AG04450 (cell line): ENCODE measurements at regions not wholly inside any gene's neighbourhood (a gene's known extent, or its start where the extent isn't known, plus 50 kb on each side); places are given as distances from the start of the nearest gene placed in this dataset.

ENCODE experiments used
- CTCF ChIA-PET: fragments of 300-600, 350-600 bp; formaldehyde crosslinking; extraction: SDS; loops from one replicate; lab custom pipeline; 2022; ENCODE audit warnings: antibody characterized with exemption, inconsistent platforms; lab: Charles Lee
- POLR2A ChIA-PET: fragments of 350-600 bp; formaldehyde crosslinking; extraction: SDS; loops from one replicate; lab custom pipeline; 2021; ENCODE audit warnings: antibody characterized with exemption, inconsistent platforms; lab: Yijun Ruan, JAX
- DNase-seq: peaks from one replicate; pipeline ENCODE4 v3.0.0-alpha.2; 2011; ENCODE audit warnings: low read depth, low spot score
- H3K27ac ChIP-seq: one replicate; pipeline ENCODE4 v1.5.1; 2012; ENCODE audit warnings: low read depth, low read length, control low read depth
- H3K27me3 ChIP-seq: one replicate; pipeline ENCODE4 v1.6.0; 2012; ENCODE audit warnings: low read length; ENCODE audit not compliant: control insufficient read depth, insufficient read depth
- H3K4me3 ChIP-seq: 2 replicates; pipeline ENCODE4 v1.5.1; 2011; ENCODE audit warnings: mild to moderate bottlenecking, low read depth, low read length, control low read depth
- H3K9me3 ChIP-seq: 2 replicates; pipeline ENCODE4 v1.5.1; 2012; ENCODE audit warnings: low read length; ENCODE audit not compliant: control insufficient read depth, insufficient read depth
- TF ChIP-seq, protein P1 (sequence below): IDR thresholded peaks from 2 replicates; pipeline ENCODE4 v1.5.1; 2011; ENCODE audit warnings: low read depth, low read length, control low read depth, inconsistent platforms

DNA sequence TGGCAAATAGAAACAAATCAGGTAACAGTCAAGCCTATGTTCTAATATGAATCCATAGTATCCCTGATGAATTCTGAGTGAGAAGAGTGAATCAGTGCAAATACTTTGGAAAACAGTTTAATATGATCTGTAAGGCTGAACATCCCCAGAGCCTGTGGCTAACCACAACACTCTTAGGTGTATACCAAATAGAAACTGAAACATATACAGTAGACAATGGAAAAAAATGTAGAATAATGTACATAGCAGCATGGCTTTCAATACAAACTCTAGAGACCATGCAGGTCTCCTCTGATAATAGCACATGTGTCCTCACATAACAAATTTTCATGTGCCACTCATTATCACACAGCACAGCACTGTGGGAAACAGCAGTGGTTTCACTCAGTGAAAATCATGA, 513.6 kb downstream of the CDY2B start:
- no peak overlapping the region for H3K4me3 ChIP-seq
- H3K9me3 ChIP-seq, result no peaks in the 10 kb centered on the region; the same call in 1 of the 2 replicates
- H3K27ac ChIP-seq, result no peak overlapping the region
- H3K27me3 ChIP-seq, result no peaks in the 10 kb centered on the region
- TF ChIP-seq, protein P1, sequence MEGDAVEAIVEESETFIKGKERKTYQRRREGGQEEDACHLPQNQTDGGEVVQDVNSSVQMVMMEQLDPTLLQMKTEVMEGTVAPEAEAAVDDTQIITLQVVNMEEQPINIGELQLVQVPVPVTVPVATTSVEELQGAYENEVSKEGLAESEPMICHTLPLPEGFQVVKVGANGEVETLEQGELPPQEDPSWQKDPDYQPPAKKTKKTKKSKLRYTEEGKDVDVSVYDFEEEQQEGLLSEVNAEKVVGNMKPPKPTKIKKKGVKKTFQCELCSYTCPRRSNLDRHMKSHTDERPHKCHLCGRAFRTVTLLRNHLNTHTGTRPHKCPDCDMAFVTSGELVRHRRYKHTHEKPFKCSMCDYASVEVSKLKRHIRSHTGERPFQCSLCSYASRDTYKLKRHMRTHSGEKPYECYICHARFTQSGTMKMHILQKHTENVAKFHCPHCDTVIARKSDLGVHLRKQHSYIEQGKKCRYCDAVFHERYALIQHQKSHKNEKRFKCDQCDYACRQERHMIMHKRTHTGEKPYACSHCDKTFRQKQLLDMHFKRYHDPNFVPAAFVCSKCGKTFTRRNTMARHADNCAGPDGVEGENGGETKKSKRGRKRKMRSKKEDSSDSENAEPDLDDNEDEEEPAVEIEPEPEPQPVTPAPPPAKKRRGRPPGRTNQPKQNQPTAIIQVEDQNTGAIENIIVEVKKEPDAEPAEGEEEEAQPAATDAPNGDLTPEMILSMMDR, result no peak
- DNase-seq, result no peak
- ChIA-PET CTCF (no interaction called here), POLR2A (no interaction called here)

DNA sequence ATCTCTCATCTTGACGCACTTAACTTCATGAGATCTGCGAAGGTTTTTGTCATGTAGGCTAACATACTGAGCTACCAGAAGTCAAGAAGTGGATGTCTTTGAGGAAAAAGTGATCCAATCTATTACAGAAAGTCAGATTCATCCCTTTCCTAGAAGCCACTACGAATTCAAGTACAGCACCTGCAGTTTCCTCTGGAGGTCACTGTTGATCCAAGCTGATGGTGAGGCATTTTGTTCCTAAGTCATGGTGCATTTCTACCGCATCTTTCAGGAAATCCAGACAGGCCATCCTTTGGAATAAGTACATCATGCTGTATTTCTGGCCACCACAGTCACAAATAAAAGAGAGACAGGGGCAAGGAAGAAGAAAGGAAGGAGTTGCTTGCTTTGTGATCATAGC, 541.0 kb downstream of the CDY2B start:
- no peak overlapping the region for H3K27ac ChIP-seq
- DNase-seq, result no peak
- CTCF ChIA-PET, result no interaction called here
- no peaks in the 10 kb centered on the region for H3K9me3 ChIP-seq
- POLR2A ChIA-PET, result no interaction called here
- TF ChIP-seq, protein P1, result no peak
- no peak overlapping the region for H3K4me3 ChIP-seq
- no peaks in the 10 kb centered on the region for H3K27me3 ChIP-seq

DNA sequence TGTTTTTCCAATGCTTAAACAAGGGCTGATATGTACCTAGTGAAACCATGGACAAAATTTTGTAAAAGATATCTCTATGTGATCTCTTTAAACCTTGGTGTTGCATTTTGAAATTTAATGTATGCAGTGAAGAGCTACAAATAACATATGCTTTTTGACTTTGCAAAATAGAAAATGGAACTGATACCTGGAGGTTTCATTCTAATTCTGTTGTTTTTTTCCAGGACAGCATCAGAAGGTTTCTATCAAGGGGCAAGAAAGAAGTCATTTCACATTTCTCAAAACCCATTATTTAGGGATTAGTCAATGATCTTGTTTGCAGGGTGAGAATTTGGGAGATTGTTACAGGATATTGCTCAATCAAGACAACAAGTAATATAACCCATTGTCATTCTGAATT, 549.3 kb downstream of the CDY2B start:
- CTCF ChIA-PET, result no interaction called here
- no peak for DNase-seq
- TF ChIP-seq, protein P1, result no peak
- H3K9me3 ChIP-seq, result peaks cover 6% of the 10 kb centered on the region; the same call in 1 of the 2 replicates
- H3K27ac ChIP-seq, result no peak overlapping the region
- H3K4me3 ChIP-seq, result no peak overlapping the region
- POLR2A ChIA-PET, result no interaction called here
- H3K27me3 ChIP-seq, result no peaks in the 10 kb centered on the region

DNA sequence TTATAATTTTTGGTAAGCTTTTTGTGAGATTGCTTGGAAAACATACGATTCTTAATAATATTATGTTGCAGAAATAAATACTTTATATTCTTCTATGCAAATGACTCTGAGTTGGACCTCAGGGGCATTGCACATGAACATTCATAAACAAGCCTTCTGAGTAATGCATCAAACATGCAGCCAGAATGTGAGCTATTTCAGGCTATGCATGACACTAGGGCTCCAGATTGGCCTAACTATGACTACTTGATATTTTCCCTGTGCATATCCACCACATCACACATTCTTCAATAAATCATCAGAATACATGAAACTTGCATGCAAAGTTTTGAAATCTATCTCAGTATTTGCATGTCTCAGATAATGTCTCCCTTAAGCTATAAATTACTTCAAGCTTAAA, 560.1 kb downstream of the CDY2B start:
- TF ChIP-seq, protein P1, result no peak
- no peaks in the 10 kb centered on the region for H3K27me3 ChIP-seq
- DNase-seq, result no peak
- H3K27ac ChIP-seq, result no peak overlapping the region
- POLR2A ChIA-PET, result no interaction called here
- CTCF ChIA-PET, result no interaction called here
- no peak overlapping the region for H3K4me3 ChIP-seq
- H3K9me3 ChIP-seq, result no peaks in the 10 kb centered on the region; the same call in 1 of the 2 replicates

DNA sequence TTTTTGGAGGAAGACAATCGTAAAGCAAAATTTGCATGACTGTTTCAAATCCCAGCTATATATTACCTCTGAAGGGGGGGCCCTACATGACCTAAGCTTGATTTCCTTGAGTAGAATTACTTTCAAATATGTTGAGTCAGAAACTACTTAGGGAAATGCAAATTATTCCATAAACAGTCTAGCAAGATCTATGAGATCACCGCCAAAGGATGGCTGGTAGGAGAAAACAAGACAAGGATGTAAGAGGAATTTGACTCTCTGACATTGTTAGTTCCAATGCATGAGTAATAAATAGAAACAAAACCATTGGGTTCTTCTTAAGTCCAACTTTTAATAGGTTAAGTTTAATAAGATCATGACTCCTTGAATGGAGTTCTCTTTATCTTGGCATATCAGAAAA, 561.4 kb downstream of the CDY2B start:
- Histone ChIP-seq H3K4me3 (no peak overlapping the region), H3K27ac (no peak overlapping the region), H3K9me3 (no peaks in the 10 kb centered on the region), H3K27me3 (no peaks in the 10 kb centered on the region)
- CTCF ChIA-PET, result no interaction called here
- no peak for DNase-seq
- TF ChIP-seq, protein P1, result no peak
- POLR2A ChIA-PET, result no interaction called here
